SK-N-SH treated with all-trans-retinoic acid at 6 μM for 48 hours (cell line): ENCODE measurements at regions not wholly inside any gene's neighbourhood (a gene's known extent, or its start where the extent isn't known, plus 50 kb on each side); places are given as distances from the start of the nearest gene placed in this dataset.

ENCODE experiments used
- ATAC-seq: fragments of 200-7000 bp; cut with Tn5 transposase; 3 replicates; pipeline ENCODE4 v1.9.1; 2020; ENCODE audit warnings: mild to moderate bottlenecking, moderate library complexity
- ARNTL ChIP-seq: fragments of 450-650 bp; formaldehyde crosslinking; IDR thresholded peaks from 2 replicates; pipeline ENCODE4 v1.5.0; 2020; ENCODE audit warnings: low read depth, mild to moderate bottlenecking, moderate library complexity, borderline replicate concordance
- BACH2 ChIP-seq: fragments of 250-450 bp; sonication (Bioruptor Pico); IDR thresholded peaks from 2 replicates; pipeline ENCODE4 v1.9.0; 2021; ENCODE audit warnings: mild to moderate bottlenecking, borderline replicate concordance
- CREB5 ChIP-seq: fragments of 250-450 bp; sonication (Bioruptor Pico); IDR thresholded peaks from 2 replicates; pipeline ENCODE4 v1.5.1; 2020; ENCODE audit warnings: low read depth, mild to moderate bottlenecking, moderate library complexity
- CSDC2 ChIP-seq: fragments of 250-450 bp; sonication (Bioruptor Pico); IDR thresholded peaks from 2 replicates; pipeline ENCODE4 v1.5.0; 2020; ENCODE audit warnings: mild to moderate bottlenecking, moderate library complexity
- ISL1 ChIP-seq: fragments of 250-450 bp; sonication (Bioruptor Pico); IDR thresholded peaks from 2 replicates; pipeline ENCODE4 v2.1.2; 2022; ENCODE audit warnings: mild to moderate bottlenecking, moderate library complexity
- OSR1 ChIP-seq: fragments of 250-450 bp; sonication (Bioruptor Pico); IDR thresholded peaks from 2 replicates; pipeline ENCODE4 v1.8.0; 2022; ENCODE audit warnings: moderate library complexity, mild to moderate bottlenecking, inconsistent platforms
- PATZ1 ChIP-seq: fragments of 250-450 bp; sonication (Bioruptor Pico); IDR thresholded peaks from 2 replicates; pipeline ENCODE4 v1.8.0; 2020; ENCODE audit warnings: mild to moderate bottlenecking, moderate library complexity, borderline replicate concordance
- POU6F1 ChIP-seq: fragments of 250-450 bp; sonication (Bioruptor Pico); IDR thresholded peaks from 2 replicates; pipeline ENCODE4 v1.8.0; 2021; ENCODE audit warnings: low read depth, mild to moderate bottlenecking, moderate library complexity, borderline replicate concordance
- RARB ChIP-seq: fragments of 250-450 bp; sonication (Bioruptor Pico); IDR thresholded peaks from 2 replicates; pipeline ENCODE4 v1.8.0; 2021; ENCODE audit warnings: mild to moderate bottlenecking, moderate library complexity
- TCF4 ChIP-seq: fragments of 250-450 bp; sonication (Bioruptor Pico); IDR thresholded peaks from 2 replicates; pipeline ENCODE4 v1.8.0; 2021; ENCODE audit warnings: mild to moderate bottlenecking, moderate library complexity, borderline replicate concordance
- TSHZ2 ChIP-seq: fragments of 250-450 bp; sonication (Bioruptor Pico); IDR thresholded peaks from 2 replicates; pipeline ENCODE4 v1.5.0; 2020; ENCODE audit warnings: mild to moderate bottlenecking, moderate library complexity
- ZC3H10 ChIP-seq: fragments of 250-450 bp; sonication (Bioruptor Pico); IDR thresholded peaks from 2 replicates; pipeline ENCODE4 v1.5.1; 2021; ENCODE audit warnings: mild to moderate bottlenecking, moderate library complexity
- ZFP3 ChIP-seq: fragments of 250-450 bp; sonication (Bioruptor Pico); IDR thresholded peaks from 2 replicates; pipeline ENCODE4 v1.5.0; 2020; ENCODE audit warnings: mild to moderate bottlenecking, moderate library complexity
- ZFP30 ChIP-seq: fragments of 450-650 bp; formaldehyde crosslinking; IDR thresholded peaks from 2 replicates; pipeline ENCODE4 v1.5.0; 2022; ENCODE audit warnings: mild to moderate bottlenecking, moderate library complexity
- ZNF565 ChIP-seq: fragments of 450-650 bp; formaldehyde crosslinking; conservative IDR thresholded peaks from 2 replicates; pipeline ENCODE4 v1.5.0; 2020; ENCODE audit warnings: low read depth, mild to moderate bottlenecking, moderate library complexity
- ZNF8 ChIP-seq: fragments of 450-650 bp; formaldehyde crosslinking; IDR thresholded peaks from 2 replicates; pipeline ENCODE4 v1.5.0; 2020; ENCODE audit warnings: mild to moderate bottlenecking, moderate library complexity
- TF ChIP-seq, protein P1 (sequence below): fragments of 250-450 bp; sonication (Bioruptor Pico); IDR thresholded peaks from 2 replicates; pipeline ENCODE4 v1.5.1; 2021; ENCODE audit warnings: mild to moderate bottlenecking, moderate library complexity

GRCh38 chr5:74501674-74502478 is 138.7 kb downstream of the ENC1 start:
- ATAC-seq: no peak
- TF ChIP-seq BACH2 (CRISPR knock-in tag) (no peak), ZNF8 (CRISPR knock-in tag) (no peak), ZFP3 (no peak), ZC3H10 (no peak), CREB5 (no peak), OSR1 (CRISPR knock-in tag) (no peak), ARNTL (no peak), ZFP30 (no peak), TSHZ2 (CRISPR knock-in tag) (no peak), CSDC2 (no peak), RARB (CRISPR knock-in tag) (no peak), ISL1 (CRISPR knock-in tag) (no peak), PATZ1 (CRISPR knock-in tag) (no peak)
- TF ChIP-seq, protein P1, sequence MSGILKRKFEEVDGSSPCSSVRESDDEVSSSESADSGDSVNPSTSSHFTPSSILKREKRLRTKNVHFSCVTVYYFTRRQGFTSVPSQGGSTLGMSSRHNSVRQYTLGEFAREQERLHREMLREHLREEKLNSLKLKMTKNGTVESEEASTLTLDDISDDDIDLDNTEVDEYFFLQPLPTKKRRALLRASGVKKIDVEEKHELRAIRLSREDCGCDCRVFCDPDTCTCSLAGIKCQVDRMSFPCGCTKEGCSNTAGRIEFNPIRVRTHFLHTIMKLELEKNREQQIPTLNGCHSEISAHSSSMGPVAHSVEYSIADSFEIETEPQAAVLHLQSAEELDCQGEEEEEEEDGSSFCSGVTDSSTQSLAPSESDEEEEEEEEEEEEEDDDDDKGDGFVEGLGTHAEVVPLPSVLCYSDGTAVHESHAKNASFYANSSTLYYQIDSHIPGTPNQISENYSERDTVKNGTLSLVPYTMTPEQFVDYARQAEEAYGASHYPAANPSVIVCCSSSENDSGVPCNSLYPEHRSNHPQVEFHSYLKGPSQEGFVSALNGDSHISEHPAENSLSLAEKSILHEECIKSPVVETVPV (CRISPR knock-in tag): no peak

GRCh38 chr5:74500110-74500917 is 140.2 kb downstream of the ENC1 start:
- ATAC-seq: no peak
- no peak for TF ChIP-seq BACH2 (CRISPR knock-in tag)
- TF ChIP-seq POU6F1 (CRISPR knock-in tag): no peak
- TF ChIP-seq PATZ1 (CRISPR knock-in tag): no peak
- no peak for TF ChIP-seq ZC3H10
- TF ChIP-seq CSDC2: no peak
- no peak for TF ChIP-seq TCF4 (CRISPR knock-in tag)
- no peak for TF ChIP-seq ZNF565
- TF ChIP-seq ZFP3: no peak
